SK-N-MC (cell line): ENCODE measurements at regions not wholly inside any gene's neighbourhood (a gene's known extent, or its start where the extent isn't known, plus 50 kb on each side); places are given as distances from the start of the nearest gene placed in this dataset.

ENCODE experiments used
- EZH2 ChIP-seq: fragments of 200-600 bp; sonication (generic); IDR thresholded peaks from one replicate; pipeline ENCODE4 v1.6.1; 2017; ENCODE audit warnings: antibody characterized with exemption
- FOXP2 ChIP-seq: optimal IDR thresholded peaks from 2 replicates; pipeline ENCODE3; 2011; ENCODE audit warnings: mild to moderate bottlenecking, moderate library complexity; ENCODE audit not compliant: insufficient read depth; ENCODE audit errors: extremely low read length, control extremely low read depth
- POLR2AphosphoS5 ChIP-seq: IDR thresholded peaks from 2 replicates; pipeline ENCODE4 v1.6.1; 2012; ENCODE audit warnings: mild to moderate bottlenecking, low read depth, low read length, borderline replicate concordance

GRCh38 chr6:111993342-111993741, 60.6 kb upstream of the CCN6 start:
- TF ChIP-seq EZH2 (no peak), FOXP2 (no peak), POLR2AphosphoS5 (no peak)
